Stimulated activated CD4-positive, alpha-beta T cell treated with anti-CD3 and anti-CD28 coated beads, Interleukin-12 subunit alpha, Interleukin-12 subunit beta, amount 100 ng/mL, for 24 hours (primary cell): ENCODE measurements at regions not wholly inside any gene's neighbourhood (a gene's known extent, or its start where the extent isn't known, plus 50 kb on each side); places are given as distances from the start of the nearest gene placed in this dataset.

Experiments
- DNase-seq, 2 experiments: peaks; one replicate each; pipeline ENCODE4 v3.0.0-alpha.2; 2020; ENCODE audit warnings: low read depth in 2 of 2

- no peak for DNase-seq
These were observed 163.3 kb upstream of the NABP1 start for GRCh38 chr2:191514613-191515012.

- DNase-seq, result no peak
These were observed 162.4 kb upstream of the NABP1 start for GRCh38 chr2:191515551-191515950.

- no peak for DNase-seq
These were observed 161.7 kb upstream of the NABP1 start for GRCh38 chr2:191516260-191516659.

GRCh38 chr2:191521608-191522208 lies 156.2 kb upstream of the NABP1 start:
- no peak for DNase-seq

- no peak for DNase-seq
These were observed 155.3 kb upstream of the NABP1 start for GRCh38 chr2:191522478-191523120.

- no peak for DNase-seq
These were observed 151.8 kb upstream of the NABP1 start for GRCh38 chr2:191526091-191526490.

GRCh38 chr2:191526536-191526935 lies 151.4 kb upstream of the NABP1 start:
- DNase-seq, result no peak

GRCh38 chr2:191526953-191527556 lies 150.9 kb upstream of the NABP1 start:
- DNase-seq, result no peak

GRCh38 chr2:191530618-191531017 lies 147.3 kb upstream of the NABP1 start:
- no peak for DNase-seq

- DNase-seq, result no peak
These were observed 144.2 kb upstream of the NABP1 start for GRCh38 chr2:191533693-191534180.

- DNase-seq, result no peak
These were observed 140.0 kb upstream of the NABP1 start for GRCh38 chr2:191537921-191538320.

- DNase-seq, result no peak
These were observed 139.5 kb upstream of the NABP1 start for GRCh38 chr2:191538334-191538903.

- DNase-seq, result peak in 1 of 2 experiments; percentile 31
These were observed 138.9 kb upstream of the NABP1 start for GRCh38 chr2:191539068-191539467.

- DNase-seq, result no peak
These were observed 137.3 kb upstream of the NABP1 start for GRCh38 chr2:191540681-191541080.

- no peak for DNase-seq
These were observed 134.2 kb upstream of the NABP1 start for GRCh38 chr2:191543708-191544107.

- no peak for DNase-seq
These were observed 133.4 kb upstream of the NABP1 start for GRCh38 chr2:191544461-191545062.

GRCh38 chr2:191545361-191545760 lies 132.6 kb upstream of the NABP1 start:
- DNase-seq, result no peak

- DNase-seq, result no peak
These were observed 125.9 kb upstream of the NABP1 start for GRCh38 chr2:191552066-191552465.

GRCh38 chr2:191554240-191554639 lies 123.7 kb upstream of the NABP1 start:
- no peak for DNase-seq

GRCh38 chr2:191555092-191555742 lies 122.7 kb upstream of the NABP1 start:
- peak; percentile 62 to 82 for DNase-seq

GRCh38 chr2:191556463-191556862 lies 121.5 kb upstream of the NABP1 start:
- DNase-seq, result no peak

- DNase-seq, result no peak
These were observed 120.1 kb upstream of the NABP1 start for GRCh38 chr2:191557841-191558240.
